HepG2 (cell line): ENCODE measurements at regions not wholly inside any gene's neighbourhood (a gene's known extent, or its start where the extent isn't known, plus 50 kb on each side); places are given as distances from the start of the nearest gene placed in this dataset.

Experiments
- ATAC-seq: fragments of 200-7000 bp; cut with Tn5 transposase; 3 replicates; pipeline ENCODE4 v1.9.1; 2020; ENCODE audit warnings: mild to moderate bottlenecking, moderate library complexity
- BruUV-seq: library from RNA; stranded (reverse); fragments of 400-500 nt; replicated peaks from 2 replicates; lab custom pipeline; 2021; lab: Mats Ljungman, UMichigan
- CTCF ChIA-PET: fragments of 300-600 bp; formaldehyde crosslinking; extraction: SDS; loops from one replicate; lab custom pipeline; 2021; ENCODE audit warnings: low total read pairs, inconsistent platforms, low intra/inter-chr PET ratio; lab: Yijun Ruan, JAX
- POLR2A ChIA-PET: fragments of 350-600 bp; sonication (Branson Sonifier 250); formaldehyde crosslinking; loops from one replicate; lab custom pipeline; 2020; ENCODE audit warnings: antibody characterized with exemption, inconsistent platforms; lab: Yijun Ruan, JAX
- DNase-seq: peaks from one replicate; pipeline ENCODE4 v3.0.0-alpha.2; 2015; ENCODE audit warnings: low spot score
- FAIRE-seq: peaks from 3 replicates; lab custom pipeline; 2011; peaks lifted over from hg19 to GRCh38; lab: Jason Lieb, UNC
- H2AFZ ChIP-seq: one replicate; pipeline ENCODE4 v1.6.1; 2011; ENCODE audit warnings: low read length, inconsistent platforms
- H3K27ac ChIP-seq: fragments of 300-600 bp; 3 replicates; pipeline ENCODE4 v1.8.0; 2011; ENCODE audit warnings: mixed run types, mild to moderate bottlenecking, mixed read lengths, low read length, inconsistent platforms; ENCODE audit not compliant: insufficient read depth; ENCODE audit errors: extremely low read length
- H3K27me3 ChIP-seq, 2 experiments: fragments of 200-600 bp in 1 of 2; 2 replicates in 1 of 2; 3 replicates in 1 of 2; pipeline versions ENCODE4 v1.6.0 to v1.8.0; 2011; ENCODE audit warnings: low read length in 2 of 2, mild to moderate bottlenecking in 2 of 2, moderate library complexity in 2 of 2, inconsistent platforms in 1 of 2; ENCODE audit not compliant: insufficient read depth in 2 of 2, control insufficient read depth in 1 of 2
- H3K36me3 ChIP-seq, 2 experiments: fragments of 200-600 bp in 1 of 2; replicated peaks in 1 of 2; 2 replicates in 1 of 2; 3 replicates in 1 of 2; pipeline versions ENCODE4 v1.5.1 to v1.8.0; 2011; ENCODE audit warnings: low read length in 2 of 2, inconsistent platforms in 1 of 2; ENCODE audit not compliant: insufficient read depth in 2 of 2, control insufficient read depth in 1 of 2
- H3K4me1 ChIP-seq: 2 replicates; pipeline ENCODE4 v1.5.1; 2012; ENCODE audit warnings: low read length, inconsistent platforms; ENCODE audit not compliant: insufficient read depth
- H3K4me2 ChIP-seq: 2 replicates; pipeline ENCODE4 v1.6.0; 2011; ENCODE audit warnings: low read depth, low read length, inconsistent platforms
- H3K4me3 ChIP-seq, 3 experiments: fragments of 200-600 bp in 1 of 3; sonication (generic), shearing (Covaris generic) in 1 of 3; replicated peaks in 1 of 3; 2 replicates each; pipeline ENCODE4 v1.5.1; 2011 to 2016; ENCODE audit warnings: low read length in 3 of 3, inconsistent platforms in 2 of 3, low read depth in 2 of 3, mild to moderate bottlenecking in 2 of 3, control low read depth in 1 of 3, mixed read lengths in 1 of 3; ENCODE audit not compliant: insufficient read depth in 1 of 3
- H3K79me2 ChIP-seq: one replicate; pipeline ENCODE4 v1.6.1; 2011; ENCODE audit warnings: low read length, inconsistent platforms; ENCODE audit not compliant: insufficient read depth
- H3K9ac ChIP-seq: 2 replicates; pipeline ENCODE4 v1.6.0; 2011; ENCODE audit warnings: mild to moderate bottlenecking, low read depth, low read length, inconsistent platforms; ENCODE audit not compliant: insufficient read depth
- H3K9me3 ChIP-seq: 2 replicates; pipeline ENCODE4 v1.5.1; 2012; ENCODE audit warnings: mild to moderate bottlenecking, low read length
- H4K20me1 ChIP-seq: 2 replicates; pipeline ENCODE4 v1.6.0; 2011; ENCODE audit warnings: inconsistent platforms, mild to moderate bottlenecking, low read length, moderate library complexity; ENCODE audit not compliant: insufficient read depth
- HNRNPK ChIP-seq: fragments of 200-400 bp; formaldehyde crosslinking; IDR thresholded peaks from 2 replicates; pipeline ENCODE4 v1.6.1; 2018; ENCODE audit warnings: low read length, low read depth, moderate library complexity, mild to moderate bottlenecking; ENCODE audit not compliant: poor library complexity, severe bottlenecking
- KLF12 ChIP-seq: sonication (generic); formaldehyde crosslinking; IDR thresholded peaks from 2 replicates; pipeline ENCODE4 v1.4.0; 2020; ENCODE audit warnings: missing genetic modification reagents, borderline replicate concordance
- MLLT10 ChIP-seq: sonication (generic); formaldehyde crosslinking; IDR thresholded peaks from 2 replicates; pipeline ENCODE4 v1.4.0; 2020; ENCODE audit warnings: missing genetic modification reagents
- PHF8 ChIP-seq: sonication (generic); formaldehyde crosslinking; IDR thresholded peaks from 2 replicates; pipeline ENCODE4 v1.5.0; 2020; ENCODE audit warnings: missing genetic modification reagents
- SRSF9 ChIP-seq: fragments of 200-400 bp; formaldehyde crosslinking; IDR thresholded peaks from 2 replicates; pipeline ENCODE4 v1.6.1; 2018; ENCODE audit warnings: borderline replicate concordance, mild to moderate bottlenecking, low read depth, low read length; ENCODE audit not compliant: insufficient read depth, poor library complexity, severe bottlenecking
- THYN1 ChIP-seq: sonication (generic); formaldehyde crosslinking; IDR thresholded peaks from 2 replicates; pipeline ENCODE4 v1.8.1; 2023; ENCODE audit warnings: low read depth, mild to moderate bottlenecking, moderate library complexity, missing genetic modification reagents, borderline replicate concordance
- ZNF335 ChIP-seq: sonication (generic); formaldehyde crosslinking; IDR thresholded peaks from 2 replicates; pipeline ENCODE4 v1.4.0; 2020; ENCODE audit warnings: missing genetic modification reagents
- WGBS: methylation state at CpG from one replicate; pipeline ENCODE4 v1.1.6; 2017; ENCODE audit warnings: low lambda C conversion rate; 5-methylcytosine and 5-hydroxymethylcytosine counted together
- in situ Hi-C: cut with HindIII; loops from 2 replicates; pipeline ENCODE4 v1.10.0; 2017; ENCODE audit warnings: low pct_unique_long_range_greater_than_20kb; ENCODE audit not compliant: extremely low pct_ligation_motif_present
- intact Hi-C: fragments of 100-400 bp; cut with micrococcal nuclease; formaldehyde crosslinking; loops from one replicate; pipeline ENCODE4 v1.10.0; 2022; ENCODE audit not compliant: unreplicated experiment
- TF ChIP-seq, protein P1 (sequence below): sonication (generic); formaldehyde crosslinking; IDR thresholded peaks from 2 replicates; pipeline ENCODE4 v1.9.0; 2021; ENCODE audit warnings: missing genetic modification reagents, borderline replicate concordance
- TF ChIP-seq, protein P2 (sequence below), 2 experiments: sonication (generic) in 1 of 2; formaldehyde crosslinking in 1 of 2; IDR thresholded peaks; 2 replicates each; pipeline versions ENCODE4 v1.5.1 to v1.6.1; 2011 to 2020; ENCODE audit warnings: borderline replicate concordance in 1 of 2, low read depth in 1 of 2, low read length in 1 of 2, mild to moderate bottlenecking in 1 of 2, missing genetic modification reagents in 1 of 2, moderate library complexity in 1 of 2

DNA sequence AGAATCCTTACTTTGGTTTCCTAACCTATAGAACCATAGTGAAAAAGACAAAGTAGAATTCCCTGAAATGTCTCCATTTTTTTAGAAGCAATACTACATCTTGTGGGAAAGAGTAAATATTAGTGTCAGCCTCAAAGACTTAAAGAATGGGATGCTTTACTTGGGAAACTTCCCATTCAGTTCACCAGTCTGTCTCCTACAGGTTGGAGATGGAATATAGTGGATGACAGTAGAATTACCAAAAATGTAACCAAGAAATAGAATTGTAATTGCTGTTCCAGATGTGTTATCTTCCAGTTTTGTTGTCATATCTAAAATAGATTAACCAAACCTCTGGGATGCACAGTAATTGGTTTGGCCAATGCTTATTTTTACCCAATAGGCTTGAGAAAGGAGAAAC is 338.6 kb upstream of the GRID2 start (continued):
- TF ChIP-seq, protein P1, sequence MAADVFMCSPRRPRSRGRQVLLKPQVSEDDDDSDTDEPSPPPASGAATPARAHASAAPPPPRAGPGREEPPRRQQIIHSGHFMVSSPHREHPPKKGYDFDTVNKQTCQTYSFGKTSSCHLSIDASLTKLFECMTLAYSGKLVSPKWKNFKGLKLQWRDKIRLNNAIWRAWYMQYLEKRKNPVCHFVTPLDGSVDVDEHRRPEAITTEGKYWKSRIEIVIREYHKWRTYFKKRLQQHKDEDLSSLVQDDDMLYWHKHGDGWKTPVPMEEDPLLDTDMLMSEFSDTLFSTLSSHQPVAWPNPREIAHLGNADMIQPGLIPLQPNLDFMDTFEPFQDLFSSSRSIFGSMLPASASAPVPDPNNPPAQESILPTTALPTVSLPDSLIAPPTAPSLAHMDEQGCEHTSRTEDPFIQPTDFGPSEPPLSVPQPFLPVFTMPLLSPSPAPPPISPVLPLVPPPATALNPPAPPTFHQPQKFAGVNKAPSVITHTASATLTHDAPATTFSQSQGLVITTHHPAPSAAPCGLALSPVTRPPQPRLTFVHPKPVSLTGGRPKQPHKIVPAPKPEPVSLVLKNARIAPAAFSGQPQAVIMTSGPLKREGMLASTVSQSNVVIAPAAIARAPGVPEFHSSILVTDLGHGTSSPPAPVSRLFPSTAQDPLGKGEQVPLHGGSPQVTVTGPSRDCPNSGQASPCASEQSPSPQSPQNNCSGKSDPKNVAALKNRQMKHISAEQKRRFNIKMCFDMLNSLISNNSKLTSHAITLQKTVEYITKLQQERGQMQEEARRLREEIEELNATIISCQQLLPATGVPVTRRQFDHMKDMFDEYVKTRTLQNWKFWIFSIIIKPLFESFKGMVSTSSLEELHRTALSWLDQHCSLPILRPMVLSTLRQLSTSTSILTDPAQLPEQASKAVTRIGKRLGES (CRISPR knock-in tag), result no peak
- TF ChIP-seq ZNF335 (CRISPR knock-in tag), result no peak
- no peak for TF ChIP-seq THYN1
- TF ChIP-seq SRSF9, result no peak

DNA sequence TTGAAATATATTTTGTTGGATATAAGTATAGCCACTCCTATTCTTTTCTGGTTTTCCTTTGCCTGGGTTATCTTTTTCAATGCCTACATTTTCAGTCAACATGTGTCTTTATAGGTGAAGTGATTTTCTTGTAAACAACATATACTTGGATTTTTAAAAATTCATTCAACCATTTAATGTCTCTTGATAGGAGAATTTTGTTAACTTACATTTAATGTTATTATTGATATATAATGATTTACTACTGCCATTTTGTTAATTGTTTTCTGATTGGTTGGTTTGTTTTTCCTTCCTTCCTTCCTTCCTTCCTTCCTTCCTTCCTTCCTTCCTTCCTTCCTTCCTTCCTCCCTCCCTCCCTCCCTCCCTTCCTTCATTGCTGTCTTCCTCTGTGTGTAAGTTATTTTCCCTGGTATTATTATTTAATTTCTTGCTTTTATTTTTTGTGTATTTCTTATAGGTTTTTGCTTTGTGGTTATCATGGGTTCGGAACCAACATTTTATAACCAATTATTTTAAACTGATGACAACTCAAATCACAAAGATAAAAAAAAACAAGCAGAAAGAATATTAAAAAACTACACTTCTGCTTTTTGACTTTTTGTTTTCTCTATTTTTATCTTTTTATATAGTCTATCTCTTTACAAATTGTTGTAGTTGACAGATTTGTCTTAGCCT is 330.1 kb upstream of the GRID2 start:
- no peak overlapping the region for H3K4me2 ChIP-seq
- 0% methylated on average over 1 of the region's 1 CpG for WGBS
- no peak for ATAC-seq
- in situ Hi-C loops (no loop called here), intact Hi-C loops (no loop called here)
- peaks cover 26% of the 10 kb centered on the region for H3K9me3 ChIP-seq
- TF ChIP-seq, protein P2, sequence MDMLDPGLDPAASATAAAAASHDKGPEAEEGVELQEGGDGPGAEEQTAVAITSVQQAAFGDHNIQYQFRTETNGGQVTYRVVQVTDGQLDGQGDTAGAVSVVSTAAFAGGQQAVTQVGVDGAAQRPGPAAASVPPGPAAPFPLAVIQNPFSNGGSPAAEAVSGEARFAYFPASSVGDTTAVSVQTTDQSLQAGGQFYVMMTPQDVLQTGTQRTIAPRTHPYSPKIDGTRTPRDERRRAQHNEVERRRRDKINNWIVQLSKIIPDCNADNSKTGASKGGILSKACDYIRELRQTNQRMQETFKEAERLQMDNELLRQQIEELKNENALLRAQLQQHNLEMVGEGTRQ (IDR thresholded peaks at IDR 0.05; ENCODE audit: low read depth, low read length), result no peak
- TF ChIP-seq, protein P2 (CRISPR knock-in tag; IDR thresholded peaks at IDR 0.05; ENCODE audit: borderline replicate concordance), result no peak
- TF ChIP-seq KLF12 (CRISPR knock-in tag) (no peak), PHF8 (CRISPR knock-in tag) (no peak), MLLT10 (CRISPR knock-in tag) (no peak), HNRNPK (peak; percentile 74)
- H3K4me3 ChIP-seq, result no peak overlapping the region
- no peak for DNase-seq
- no peaks in the 10 kb centered on the region for H3K79me2 ChIP-seq
- ChIA-PET POLR2A (no interaction called here), CTCF (no interaction called here)
- H3K9ac ChIP-seq, result no peak overlapping the region
- BruUV-seq, result no TSS peak
- H3K27ac ChIP-seq, result no peak overlapping the region
- H3K36me3 ChIP-seq, result no peaks in the 10 kb centered on the region
- no peaks in the 10 kb centered on the region for H3K27me3 ChIP-seq
- no peaks in the 10 kb centered on the region for H3K4me1 ChIP-seq
- H4K20me1 ChIP-seq, result no peaks in the 10 kb centered on the region
- FAIRE-seq, result no peak
- no peak overlapping the region for H2AFZ ChIP-seq
